ENCODE measurements at regions not wholly inside any gene's neighbourhood (a gene's known extent, or its start where the extent isn't known, plus 50 kb on each side); places are given as distances from the start of the nearest gene placed in this dataset.
A peak's percentile ranks its signal among the peaks of the same experiment; 100 is the strongest.

GRCh38 chr18:2448565-2449151 is 122.6 kb downstream of the METTL4 start:
- peak; percentile 33 for DNase-seq (ENCODE audit: low read depth)
- TF ChIP-seq CTCF (IDR thresholded peaks at IDR 0.05; ENCODE audit: insufficient read depth, low read depth, low read length) = no peak
- H3K4me3 ChIP-seq (ENCODE audit: low read depth, low read length) = no peak overlapping the region

DNA sequence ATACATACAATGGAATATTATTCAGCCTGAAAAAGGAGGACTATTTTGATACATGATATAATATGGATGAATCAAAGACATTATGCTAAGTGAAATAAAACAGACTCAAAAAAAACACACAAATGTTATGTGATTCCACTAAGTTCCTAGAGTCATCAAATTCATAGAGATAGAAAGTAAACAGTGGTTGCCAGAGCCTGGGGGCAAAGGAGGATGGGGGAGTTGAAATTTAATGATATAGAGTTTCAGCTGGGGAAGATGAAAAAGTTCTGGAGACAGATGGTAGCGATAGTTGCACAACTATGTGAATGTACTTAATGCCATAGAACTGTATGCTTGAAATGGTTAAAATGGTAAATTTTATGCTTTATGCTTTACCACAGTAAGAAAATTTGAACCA is 119.7 kb downstream of the METTL4 start:
- no peak for DNase-seq (ENCODE audit: low read depth)
- no peak overlapping the region for H3K4me3 ChIP-seq (ENCODE audit: low read depth, low read length)
- TF ChIP-seq CTCF (IDR thresholded peaks at IDR 0.05; ENCODE audit: insufficient read depth, low read depth, low read length) = no peak

DNA sequence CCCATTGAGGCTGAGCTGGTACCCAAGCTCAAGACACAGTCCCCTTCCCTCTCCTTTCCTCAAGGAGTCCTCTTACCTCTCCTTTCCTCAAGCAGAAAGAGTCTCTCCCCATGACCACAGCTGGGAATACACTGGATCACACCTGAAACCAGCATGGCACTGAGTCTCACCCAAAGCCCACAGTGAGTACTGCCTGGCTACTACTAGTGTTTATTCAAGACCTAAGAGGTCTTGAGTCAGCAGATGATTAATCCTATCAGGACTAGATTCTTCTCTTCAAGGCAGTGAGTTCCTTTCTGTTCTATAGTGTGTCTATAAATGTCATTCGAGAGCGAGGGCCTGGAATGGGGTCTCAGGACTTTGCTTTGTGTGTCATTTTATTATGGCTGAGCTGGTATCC is 111.4 kb downstream of the METTL4 start:
- no peak for DNase-seq (ENCODE audit: low read depth)
- no peak for TF ChIP-seq CTCF (IDR thresholded peaks at IDR 0.05; ENCODE audit: insufficient read depth, low read depth, low read length)
- no peak overlapping the region for H3K4me3 ChIP-seq (ENCODE audit: low read depth, low read length)

GRCh38 chr18:2466978-2467377 is 104.3 kb downstream of the METTL4 start:
- DNase-seq (ENCODE audit: low read depth) = no peak
- no peak overlapping the region for H3K4me3 ChIP-seq (ENCODE audit: low read depth, low read length)
- TF ChIP-seq CTCF (IDR thresholded peaks at IDR 0.05; ENCODE audit: insufficient read depth, low read depth, low read length) = no peak

DNA sequence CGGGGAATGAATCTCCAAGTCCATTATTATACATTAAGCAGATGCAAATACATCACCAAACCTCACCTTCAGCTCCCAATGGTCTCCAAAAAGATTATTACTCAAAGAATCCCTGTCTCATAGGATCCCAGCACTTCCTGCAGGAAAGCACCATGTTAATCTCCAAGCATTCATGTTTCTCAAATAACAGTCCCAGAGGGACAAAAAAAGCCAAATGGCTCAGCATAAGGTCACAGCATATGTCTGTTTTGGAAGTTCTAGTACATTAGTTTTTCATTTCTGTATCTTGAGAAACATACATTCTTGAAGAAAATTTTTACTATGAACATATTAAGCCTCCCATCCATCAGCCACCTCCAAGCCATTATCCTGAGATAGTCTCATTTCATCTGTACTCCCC is 103.3 kb downstream of the METTL4 start:
- no peak for DNase-seq (ENCODE audit: low read depth)
- no peak for TF ChIP-seq CTCF (IDR thresholded peaks at IDR 0.05; ENCODE audit: insufficient read depth, low read depth, low read length)
- no peak overlapping the region for H3K4me3 ChIP-seq (ENCODE audit: low read depth, low read length)

- no peak overlapping the region for H3K4me3 ChIP-seq (ENCODE audit: low read depth, low read length)
- peak; percentile 21 for TF ChIP-seq CTCF (IDR thresholded peaks at IDR 0.05; ENCODE audit: insufficient read depth, low read depth, low read length)
- no peak for DNase-seq (ENCODE audit: low read depth)
These were observed 99.8 kb downstream of the METTL4 start for GRCh38 chr18:2471523-2471922.

- H3K4me3 ChIP-seq (ENCODE audit: low read depth, low read length) = no peak overlapping the region
- no peak for DNase-seq (ENCODE audit: low read depth)
- no peak for TF ChIP-seq CTCF (IDR thresholded peaks at IDR 0.05; ENCODE audit: insufficient read depth, low read depth, low read length)
These were observed 92.6 kb downstream of the METTL4 start for GRCh38 chr18:2478662-2479061.

All from fibroblast of villous mesenchyme (primary cell).